ENCODE measurements at regions not wholly inside any gene's neighbourhood (a gene's known extent, or its start where the extent isn't known, plus 50 kb on each side); places are given as distances from the start of the nearest gene placed in this dataset.

- no peak for TF ChIP-seq EP300 (IDR thresholded peaks at IDR 0.05)
- no peak for TF ChIP-seq POLR2AphosphoS5 (IDR thresholded peaks at IDR 0.05)
- no peak for TF ChIP-seq POLR2A (IDR thresholded peaks at IDR 0.05)
- TF ChIP-seq CTCF (IDR thresholded peaks at IDR 0.05): no peak
- Histone ChIP-seq H3K9me3 (no peaks in the 10 kb centered on the region), H3K4me3 (no peak overlapping the region), H3K27me3 (no peaks in the 10 kb centered on the region), H3K27ac (no peak overlapping the region), H3K36me3 (no peaks in the 10 kb centered on the region), H3K4me1 (no peaks in the 10 kb centered on the region)
- WGBS, 2 donors: 76 to 80% methylated on average over 1 of the region's 1 CpG
- ATAC-seq (ENCODE audit: low FRiP score in 2 of 2) (no peak), DNase-seq (no peak)
These were observed 55.1 kb upstream of the VGLL2 start for GRCh38 chr6:117210279-117210678.

GRCh38 chr6:117215353-117216090 lies 49.8 kb upstream of the VGLL2 start:
- Histone ChIP-seq H3K27ac (no peak overlapping the region), H3K4me3 (no peak overlapping the region), H3K27me3 (no peaks in the 10 kb centered on the region), H3K9me3 (no peaks in the 10 kb centered on the region), H3K36me3 (no peaks in the 10 kb centered on the region), H3K4me1 (no peaks in the 10 kb centered on the region)
- DNase-seq (no peak), ATAC-seq (ENCODE audit: low FRiP score in 2 of 2) (peak in 1 of 2 donors; percentile 15)
- TF ChIP-seq EP300 (IDR thresholded peaks at IDR 0.05) (no peak), POLR2A (IDR thresholded peaks at IDR 0.05) (no peak), CTCF (IDR thresholded peaks at IDR 0.05) (no peak), POLR2AphosphoS5 (IDR thresholded peaks at IDR 0.05) (no peak)
- 79 to 88% methylated on average over 3 to 4 of the region's 4 CpGs for WGBS, 2 donors

Small RNA genes lying in the stretch of these regions (small RNA-seq; reads per million reads assigned to genes)
- gene RNA5SP214 (23.1 to 90.7 (median 30.0) reads per million in 4 donors), gene RPS29P13 (0 reads per million in 4 donors)

Measured in upper lobe of left lung (tissue), 6 donors.